HepG2 (cell line): ENCODE measurements at regions not wholly inside any gene's neighbourhood (a gene's known extent, or its start where the extent isn't known, plus 50 kb on each side); places are given as distances from the start of the nearest gene placed in this dataset.

Experiments
- ATAC-seq: fragments of 200-7000 bp; cut with Tn5 transposase; 3 replicates; pipeline ENCODE4 v1.9.1; 2020; ENCODE audit warnings: mild to moderate bottlenecking, moderate library complexity
- BruUV-seq: library from RNA; stranded (reverse); fragments of 400-500 nt; replicated peaks from 2 replicates; lab custom pipeline; 2021; lab: Mats Ljungman, UMichigan
- CTCF ChIA-PET: fragments of 300-600 bp; formaldehyde crosslinking; extraction: SDS; loops from one replicate; lab custom pipeline; 2021; ENCODE audit warnings: low total read pairs, inconsistent platforms, low intra/inter-chr PET ratio; lab: Yijun Ruan, JAX
- POLR2A ChIA-PET: fragments of 350-600 bp; sonication (Branson Sonifier 250); formaldehyde crosslinking; loops from one replicate; lab custom pipeline; 2020; ENCODE audit warnings: antibody characterized with exemption, inconsistent platforms; lab: Yijun Ruan, JAX
- DNase-seq: peaks from one replicate; pipeline ENCODE4 v3.0.0-alpha.2; 2015; ENCODE audit warnings: low spot score
- FAIRE-seq: peaks from 3 replicates; lab custom pipeline; 2011; peaks lifted over from hg19 to GRCh38; lab: Jason Lieb, UNC
- H2AFZ ChIP-seq: one replicate; pipeline ENCODE4 v1.6.1; 2011; ENCODE audit warnings: low read length, inconsistent platforms
- H3K27ac ChIP-seq: fragments of 300-600 bp; 3 replicates; pipeline ENCODE4 v1.8.0; 2011; ENCODE audit warnings: mixed run types, mild to moderate bottlenecking, mixed read lengths, low read length, inconsistent platforms; ENCODE audit not compliant: insufficient read depth; ENCODE audit errors: extremely low read length
- H3K27me3 ChIP-seq, 2 experiments: fragments of 200-600 bp in 1 of 2; 2 replicates in 1 of 2; 3 replicates in 1 of 2; pipeline versions ENCODE4 v1.6.0 to v1.8.0; 2011; ENCODE audit warnings: low read length in 2 of 2, mild to moderate bottlenecking in 2 of 2, moderate library complexity in 2 of 2, inconsistent platforms in 1 of 2; ENCODE audit not compliant: insufficient read depth in 2 of 2, control insufficient read depth in 1 of 2
- H3K36me3 ChIP-seq, 2 experiments: fragments of 200-600 bp in 1 of 2; replicated peaks in 1 of 2; 2 replicates in 1 of 2; 3 replicates in 1 of 2; pipeline versions ENCODE4 v1.5.1 to v1.8.0; 2011; ENCODE audit warnings: low read length in 2 of 2, inconsistent platforms in 1 of 2; ENCODE audit not compliant: insufficient read depth in 2 of 2, control insufficient read depth in 1 of 2
- H3K4me1 ChIP-seq: 2 replicates; pipeline ENCODE4 v1.5.1; 2012; ENCODE audit warnings: low read length, inconsistent platforms; ENCODE audit not compliant: insufficient read depth
- H3K4me2 ChIP-seq: 2 replicates; pipeline ENCODE4 v1.6.0; 2011; ENCODE audit warnings: low read depth, low read length, inconsistent platforms
- H3K4me3 ChIP-seq, 3 experiments: fragments of 200-600 bp in 1 of 3; sonication (generic), shearing (Covaris generic) in 1 of 3; replicated peaks in 1 of 3; 2 replicates each; pipeline ENCODE4 v1.5.1; 2011 to 2016; ENCODE audit warnings: low read length in 3 of 3, inconsistent platforms in 2 of 3, low read depth in 2 of 3, mild to moderate bottlenecking in 2 of 3, control low read depth in 1 of 3, mixed read lengths in 1 of 3; ENCODE audit not compliant: insufficient read depth in 1 of 3
- H3K79me2 ChIP-seq: one replicate; pipeline ENCODE4 v1.6.1; 2011; ENCODE audit warnings: low read length, inconsistent platforms; ENCODE audit not compliant: insufficient read depth
- H3K9ac ChIP-seq: 2 replicates; pipeline ENCODE4 v1.6.0; 2011; ENCODE audit warnings: mild to moderate bottlenecking, low read depth, low read length, inconsistent platforms; ENCODE audit not compliant: insufficient read depth
- H3K9me3 ChIP-seq: 2 replicates; pipeline ENCODE4 v1.5.1; 2012; ENCODE audit warnings: mild to moderate bottlenecking, low read length
- H4K20me1 ChIP-seq: 2 replicates; pipeline ENCODE4 v1.6.0; 2011; ENCODE audit warnings: inconsistent platforms, mild to moderate bottlenecking, low read length, moderate library complexity; ENCODE audit not compliant: insufficient read depth
- DMAP1 ChIP-seq: IDR thresholded peaks from 2 replicates; pipeline ENCODE4 v1.6.1; 2016
- HNF4G ChIP-seq, 2 experiments: sonication (generic) in 1 of 2; formaldehyde crosslinking in 1 of 2; IDR thresholded peaks; 2 replicates each; pipeline versions ENCODE4 v1.4.0 to v1.6.1; 2011 to 2020; ENCODE audit warnings: borderline replicate concordance in 2 of 2, low read depth in 2 of 2, mild to moderate bottlenecking in 2 of 2, low read length in 1 of 2, missing genetic modification reagents in 1 of 2, moderate library complexity in 1 of 2
- HNRNPL ChIP-seq: fragments of 200-400 bp; formaldehyde crosslinking; IDR thresholded peaks from 2 replicates; pipeline ENCODE4 v1.6.1; 2017; ENCODE audit warnings: mild to moderate bottlenecking, low read depth, low read length
- KDM1A ChIP-seq: IDR thresholded peaks from 2 replicates; pipeline ENCODE4 v1.6.1; 2016; ENCODE audit warnings: missing compliant biosample characterization
- MBD4 ChIP-seq: IDR thresholded peaks from 2 replicates; pipeline ENCODE4 v1.6.1; 2012; ENCODE audit warnings: low read length, inconsistent platforms, borderline replicate concordance
- NBN ChIP-seq: fragments of 450-650 bp; conservative IDR thresholded peaks from 2 replicates; pipeline ENCODE4 v1.6.1; 2017
- NFYB ChIP-seq: sonication (generic); formaldehyde crosslinking; IDR thresholded peaks from 2 replicates; pipeline ENCODE4 v1.4.0; 2020; ENCODE audit warnings: missing genetic modification reagents
- NR2F2 ChIP-seq: IDR thresholded peaks from 2 replicates; pipeline ENCODE4 v1.6.1; 2012; ENCODE audit warnings: low read depth, inconsistent platforms, borderline replicate concordance
- PAX8 ChIP-seq: sonication (generic); formaldehyde crosslinking; IDR thresholded peaks from 2 replicates; pipeline ENCODE4 v1.8.0; 2022; ENCODE audit warnings: mild to moderate bottlenecking, missing genetic modification reagents, borderline replicate concordance
- PTBP1 ChIP-seq: fragments of 200-400 bp; formaldehyde crosslinking; IDR thresholded peaks from 2 replicates; pipeline ENCODE4 v1.6.1; 2018; ENCODE audit warnings: low read length, low read depth; ENCODE audit not compliant: poor library complexity, severe bottlenecking
- SALL1 ChIP-seq: sonication (generic); formaldehyde crosslinking; IDR thresholded peaks from 2 replicates; pipeline ENCODE4 v1.8.0; 2022; ENCODE audit warnings: mild to moderate bottlenecking, missing genetic modification reagents
- SMAD3 ChIP-seq: sonication (generic); formaldehyde crosslinking; IDR thresholded peaks from 2 replicates; pipeline ENCODE4 v1.4.0; 2020; ENCODE audit warnings: missing genetic modification reagents
- ZNF264 ChIP-seq: sonication (generic); formaldehyde crosslinking; IDR thresholded peaks from 2 replicates; pipeline ENCODE4 v1.4.0; 2020; ENCODE audit warnings: missing genetic modification reagents
- ZNF546 ChIP-seq: sonication (generic); formaldehyde crosslinking; conservative IDR thresholded peaks from 2 replicates; pipeline ENCODE4 v1.8.1; 2023; ENCODE audit warnings: mild to moderate bottlenecking, missing genetic modification reagents
- ZNF562 ChIP-seq: sonication (generic); formaldehyde crosslinking; IDR thresholded peaks from 2 replicates; pipeline ENCODE4 v1.8.0; 2022; ENCODE audit warnings: missing genetic modification reagents, borderline replicate concordance
- WGBS: methylation state at CpG from one replicate; pipeline ENCODE4 v1.1.6; 2017; ENCODE audit warnings: low lambda C conversion rate; 5-methylcytosine and 5-hydroxymethylcytosine counted together
- in situ Hi-C: cut with HindIII; loops from 2 replicates; pipeline ENCODE4 v1.10.0; 2017; ENCODE audit warnings: low pct_unique_long_range_greater_than_20kb; ENCODE audit not compliant: extremely low pct_ligation_motif_present
- intact Hi-C: fragments of 100-400 bp; cut with micrococcal nuclease; formaldehyde crosslinking; loops from one replicate; pipeline ENCODE4 v1.10.0; 2022; ENCODE audit not compliant: unreplicated experiment
- TF ChIP-seq, protein P1 (sequence below): sonication (generic); formaldehyde crosslinking; IDR thresholded peaks from 2 replicates; pipeline ENCODE4 v1.5.1; 2020; ENCODE audit warnings: mild to moderate bottlenecking, missing genetic modification reagents
- TF ChIP-seq, protein P2 (sequence below): IDR thresholded peaks from 2 replicates; pipeline ENCODE4 v1.6.1; 2016; ENCODE audit warnings: mild to moderate bottlenecking
- TF ChIP-seq, protein P3 (sequence below), 2 experiments: sonication (generic) in 1 of 2; formaldehyde crosslinking in 1 of 2; IDR thresholded peaks; 2 replicates each; pipeline versions ENCODE4 v1.5.1 to v1.6.1; 2011 to 2020; ENCODE audit warnings: borderline replicate concordance in 1 of 2, low read depth in 1 of 2, low read length in 1 of 2, mild to moderate bottlenecking in 1 of 2, missing genetic modification reagents in 1 of 2, moderate library complexity in 1 of 2

DNA sequence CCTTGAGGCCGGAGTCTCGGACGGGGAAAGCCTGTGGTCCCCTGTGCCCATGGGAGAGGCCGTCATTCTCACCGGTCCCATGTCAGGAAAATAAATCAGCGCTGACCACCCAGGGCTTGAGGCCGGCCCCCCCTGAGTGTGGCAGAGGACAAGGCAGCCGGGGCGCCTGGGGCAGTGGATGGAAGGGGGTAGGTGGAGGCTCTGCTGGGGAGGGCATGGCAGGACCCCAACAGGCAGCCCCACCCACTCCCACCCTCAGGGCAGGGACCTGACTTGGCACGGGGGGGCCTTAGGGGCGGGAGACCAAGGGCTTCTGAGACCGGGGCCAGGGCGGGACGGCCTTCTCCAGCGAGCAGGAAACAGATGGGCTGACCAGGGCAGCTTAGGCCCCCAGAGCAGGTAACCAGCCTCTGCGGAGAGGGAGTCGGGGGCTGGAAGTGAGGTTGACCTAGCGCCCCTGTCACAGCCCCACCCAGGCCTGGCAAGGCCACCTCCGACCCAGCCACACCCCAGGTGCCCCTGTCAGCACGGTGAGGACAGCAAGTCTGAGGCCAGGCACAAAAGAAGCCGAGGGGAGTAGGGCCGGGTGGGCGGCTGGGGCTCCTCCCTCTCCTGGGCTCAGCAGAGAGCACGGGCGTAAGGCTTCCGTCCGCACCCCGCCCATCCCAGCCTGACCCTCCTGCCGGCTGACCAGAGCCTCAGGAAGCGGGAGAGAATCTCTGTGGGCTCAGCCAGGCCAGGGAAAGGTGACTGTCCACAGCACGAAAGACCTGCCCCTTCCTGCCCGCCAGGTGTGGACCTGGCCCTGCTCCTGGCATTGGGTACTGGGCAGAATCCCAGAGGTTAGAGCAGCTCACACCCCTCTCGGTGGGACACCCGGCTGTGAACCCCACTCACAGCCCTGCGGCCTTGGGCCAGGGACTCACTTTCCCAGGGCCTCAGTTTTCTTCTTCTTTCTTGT lies 87.4 kb downstream of the FOXL3 start:
- H3K36me3 ChIP-seq, result no peaks in the 10 kb centered on the region
- intact Hi-C loops, result loop anchor here (10.0 kb wide), 1 partner anchor 47 kb away; no protein-coding TSS in a partner anchor
- TF ChIP-seq HNF4G (IDR thresholded peaks at IDR 0.05; ENCODE audit: borderline replicate concordance, low read depth, low read length) (no peak), HNF4G (CRISPR knock-in tag; IDR thresholded peaks at IDR 0.05; ENCODE audit: borderline replicate concordance, low read depth) (no peak), HNRNPL (no peak), NFYB (no peak), KDM1A (CRISPR knock-in tag) (no peak), ZNF546 (CRISPR knock-in tag) (no peak), ZNF562 (CRISPR knock-in tag) (no peak), NBN (no peak), DMAP1 (CRISPR knock-in tag) (no peak), PAX8 (no peak), SALL1 (CRISPR knock-in tag) (no peak), SMAD3 (CRISPR knock-in tag) (no peak), MBD4 (no peak), NR2F2 (no peak), PTBP1 (no peak), ZNF264 (no peak)
- TF ChIP-seq, protein P1, sequence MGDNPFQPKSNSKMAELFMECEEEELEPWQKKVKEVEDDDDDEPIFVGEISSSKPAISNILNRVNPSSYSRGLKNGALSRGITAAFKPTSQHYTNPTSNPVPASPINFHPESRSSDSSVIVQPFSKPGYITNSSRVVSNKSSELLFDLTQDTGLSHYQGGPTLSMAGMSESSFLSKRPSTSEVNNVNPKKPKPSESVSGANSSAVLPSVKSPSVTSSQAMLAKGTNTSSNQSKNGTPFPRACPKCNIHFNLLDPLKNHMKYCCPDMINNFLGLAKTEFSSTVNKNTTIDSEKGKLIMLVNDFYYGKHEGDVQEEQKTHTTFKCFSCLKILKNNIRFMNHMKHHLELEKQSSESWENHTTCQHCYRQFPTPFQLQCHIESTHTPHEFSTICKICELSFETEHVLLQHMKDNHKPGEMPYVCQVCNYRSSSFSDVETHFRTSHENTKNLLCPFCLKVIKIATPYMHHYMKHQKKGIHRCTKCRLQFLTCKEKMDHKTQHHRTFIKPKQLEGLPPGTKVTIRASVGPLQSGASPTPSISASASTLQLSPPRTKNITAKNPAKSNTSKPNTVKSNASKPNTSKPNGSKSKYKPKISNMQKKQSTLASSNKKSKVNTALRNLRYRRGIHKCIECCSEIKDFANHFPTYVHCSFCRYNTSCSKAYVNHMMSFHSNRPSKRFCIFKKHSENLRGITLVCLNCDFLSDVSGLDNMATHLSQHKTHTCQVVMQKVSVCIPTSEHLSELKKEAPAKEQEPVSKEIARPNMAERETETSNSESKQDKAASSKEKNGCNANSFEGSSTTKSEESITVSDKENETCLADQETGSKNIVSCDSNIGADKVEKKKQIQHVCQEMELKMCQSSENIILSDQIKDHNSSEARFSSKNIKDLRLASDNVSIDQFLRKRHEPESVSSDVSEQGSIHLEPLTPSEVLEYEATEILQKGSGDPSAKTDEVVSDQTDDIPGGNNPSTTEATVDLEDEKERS (CRISPR knock-in tag), result no peak
- TF ChIP-seq, protein P2, sequence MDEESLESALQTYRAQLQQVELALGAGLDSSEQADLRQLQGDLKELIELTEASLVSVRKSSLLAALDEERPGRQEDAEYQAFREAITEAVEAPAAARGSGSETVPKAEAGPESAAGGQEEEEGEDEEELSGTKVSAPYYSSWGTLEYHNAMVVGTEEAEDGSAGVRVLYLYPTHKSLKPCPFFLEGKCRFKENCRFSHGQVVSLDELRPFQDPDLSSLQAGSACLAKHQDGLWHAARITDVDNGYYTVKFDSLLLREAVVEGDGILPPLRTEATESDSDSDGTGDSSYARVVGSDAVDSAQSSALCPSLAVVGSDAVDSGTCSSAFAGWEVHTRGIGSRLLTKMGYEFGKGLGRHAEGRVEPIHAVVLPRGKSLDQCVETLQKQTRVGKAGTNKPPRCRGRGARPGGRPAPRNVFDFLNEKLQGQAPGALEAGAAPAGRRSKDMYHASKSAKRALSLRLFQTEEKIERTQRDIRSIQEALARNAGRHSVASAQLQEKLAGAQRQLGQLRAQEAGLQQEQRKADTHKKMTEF, result no peak
- TF ChIP-seq, protein P3, sequence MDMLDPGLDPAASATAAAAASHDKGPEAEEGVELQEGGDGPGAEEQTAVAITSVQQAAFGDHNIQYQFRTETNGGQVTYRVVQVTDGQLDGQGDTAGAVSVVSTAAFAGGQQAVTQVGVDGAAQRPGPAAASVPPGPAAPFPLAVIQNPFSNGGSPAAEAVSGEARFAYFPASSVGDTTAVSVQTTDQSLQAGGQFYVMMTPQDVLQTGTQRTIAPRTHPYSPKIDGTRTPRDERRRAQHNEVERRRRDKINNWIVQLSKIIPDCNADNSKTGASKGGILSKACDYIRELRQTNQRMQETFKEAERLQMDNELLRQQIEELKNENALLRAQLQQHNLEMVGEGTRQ (IDR thresholded peaks at IDR 0.05; ENCODE audit: low read depth, low read length), result no peak
- TF ChIP-seq, protein P3 (CRISPR knock-in tag; IDR thresholded peaks at IDR 0.05; ENCODE audit: borderline replicate concordance), result no peak

More for the DNA sequence above, 87.4 kb downstream of the FOXL3 start:
- ChIA-PET CTCF (no interaction called here), POLR2A (no interaction called here)
- Histone ChIP-seq H3K4me3 (no peak overlapping the region), H3K9ac (no peak overlapping the region), H3K4me1 (peaks cover 52% of the 10 kb centered on the region), H3K4me2 (no peak overlapping the region), H4K20me1 (no peaks in the 10 kb centered on the region), H3K27ac (no peak overlapping the region), H3K79me2 (no peaks in the 10 kb centered on the region), H3K27me3 (peaks cover 2 to 23% of the 10 kb centered on the region in 2 experiments; a peak in 3 of 5 replicates), H2AFZ (no peak overlapping the region), H3K9me3 (no peaks in the 10 kb centered on the region)
- no TSS peak for BruUV-seq
- FAIRE-seq (no peak), ATAC-seq (no peak), DNase-seq (no peak)
- in situ Hi-C loops, result no loop called here
- WGBS, result 94% methylated on average over 5 of the region's 35 CpGs
